Esophagus muscularis mucosa (tissue), 3 donors: ENCODE measurements at regions not wholly inside any gene's neighbourhood (a gene's known extent, or its start where the extent isn't known, plus 50 kb on each side); places are given as distances from the start of the nearest gene placed in this dataset.

Experiments used
- POLR2A ChIP-seq: fragments of 450-650 bp; IDR thresholded peaks from one replicate; pipeline ENCODE4 v1.6.1; 2017; ENCODE audit warnings: antibody characterized with exemption, moderate library complexity, mild to moderate bottlenecking, low read depth
- TF ChIP-seq, protein P1 (sequence below), 3 experiments: fragments of 200-600 bp in 2 of 3; fragments of 450-650 bp in 1 of 3; sonication (generic) in 2 of 3; IDR thresholded peaks; one replicate each; pipeline ENCODE4 v1.5.1; 2017 to 2019; ENCODE audit warnings: antibody characterized with exemption in 3 of 3, mild to moderate bottlenecking in 2 of 3, moderate library complexity in 1 of 3

DNA sequence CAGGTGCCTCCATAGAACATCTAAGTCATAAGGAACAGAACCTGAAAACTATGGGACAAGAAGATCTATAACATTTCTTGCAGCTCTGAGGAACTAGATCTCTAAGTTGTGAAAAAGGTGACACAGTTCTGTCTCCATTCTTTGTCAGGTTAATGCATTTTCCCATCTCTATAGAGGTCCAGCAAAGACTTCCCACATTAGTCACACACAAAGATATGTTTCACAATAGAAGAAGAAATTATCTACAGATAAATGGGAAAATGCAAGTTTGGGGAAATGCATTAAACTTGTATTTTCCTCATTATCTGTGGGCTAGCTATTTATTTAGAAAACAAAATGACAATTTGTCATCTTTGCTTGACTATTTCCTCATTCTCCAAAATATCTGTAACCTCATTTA is 458.6 kb upstream of the PAPPA start:
- TF ChIP-seq, protein P1, sequence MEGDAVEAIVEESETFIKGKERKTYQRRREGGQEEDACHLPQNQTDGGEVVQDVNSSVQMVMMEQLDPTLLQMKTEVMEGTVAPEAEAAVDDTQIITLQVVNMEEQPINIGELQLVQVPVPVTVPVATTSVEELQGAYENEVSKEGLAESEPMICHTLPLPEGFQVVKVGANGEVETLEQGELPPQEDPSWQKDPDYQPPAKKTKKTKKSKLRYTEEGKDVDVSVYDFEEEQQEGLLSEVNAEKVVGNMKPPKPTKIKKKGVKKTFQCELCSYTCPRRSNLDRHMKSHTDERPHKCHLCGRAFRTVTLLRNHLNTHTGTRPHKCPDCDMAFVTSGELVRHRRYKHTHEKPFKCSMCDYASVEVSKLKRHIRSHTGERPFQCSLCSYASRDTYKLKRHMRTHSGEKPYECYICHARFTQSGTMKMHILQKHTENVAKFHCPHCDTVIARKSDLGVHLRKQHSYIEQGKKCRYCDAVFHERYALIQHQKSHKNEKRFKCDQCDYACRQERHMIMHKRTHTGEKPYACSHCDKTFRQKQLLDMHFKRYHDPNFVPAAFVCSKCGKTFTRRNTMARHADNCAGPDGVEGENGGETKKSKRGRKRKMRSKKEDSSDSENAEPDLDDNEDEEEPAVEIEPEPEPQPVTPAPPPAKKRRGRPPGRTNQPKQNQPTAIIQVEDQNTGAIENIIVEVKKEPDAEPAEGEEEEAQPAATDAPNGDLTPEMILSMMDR (IDR thresholded peaks at IDR 0.05), result no peak
- no peak for TF ChIP-seq POLR2A
